Panc1 (cell line): ENCODE measurements at regions not wholly inside any gene's neighbourhood (a gene's known extent, or its start where the extent isn't known, plus 50 kb on each side); places are given as distances from the start of the nearest gene placed in this dataset.

Source experiments
- ATAC-seq: fragments of 200-7000 bp; cut with Tn5 transposase; 2 replicates; pipeline ENCODE4 v1.9.1; 2020; ENCODE audit warnings: mild to moderate bottlenecking, moderate library complexity
- BruUV-seq: library from RNA; stranded (reverse); fragments of 400-500 nt; replicated peaks from 2 replicates; lab custom pipeline; 2021; lab: Mats Ljungman, UMichigan
- CTCF ChIA-PET: fragments of 300-600 bp; sonication (Branson Sonifier 250); formaldehyde crosslinking; loops from one replicate; lab custom pipeline; 2022; ENCODE audit warnings: antibody characterized with exemption; lab: Charles Lee
- POLR2A ChIA-PET: fragments of 300-600 bp; sonication (Branson Sonifier 250); formaldehyde crosslinking; loops from one replicate; lab custom pipeline; 2022; ENCODE audit warnings: antibody characterized with exemption; lab: Charles Lee
- DNase-seq: peaks from one replicate; pipeline ENCODE4 v3.0.0-alpha.2; 2010; ENCODE audit warnings: low read depth, low spot score
- H3K27ac ChIP-seq: 2 replicates; pipeline ENCODE4 v1.5.1; 2011; ENCODE audit warnings: mild to moderate bottlenecking, low read length, inconsistent platforms
- H3K27me3 ChIP-seq: fragments of 200-500 bp; sonication (Bioruptor generic); 2 replicates; pipeline ENCODE4 v1.6.0; 2014; ENCODE audit warnings: low read length, inconsistent platforms; ENCODE audit not compliant: control insufficient read depth, insufficient read depth
- H3K36me3 ChIP-seq: fragments of 200-500 bp; sonication (Bioruptor generic); 2 replicates; pipeline ENCODE4 v1.5.1; 2014; ENCODE audit warnings: inconsistent platforms, mild to moderate bottlenecking, low read length, moderate library complexity; ENCODE audit not compliant: control insufficient read depth, insufficient read depth
- H3K4me1 ChIP-seq: 2 replicates; pipeline ENCODE4 v1.5.1; 2011; ENCODE audit warnings: inconsistent platforms, mild to moderate bottlenecking, low read length, moderate library complexity; ENCODE audit not compliant: control insufficient read depth, insufficient read depth
- H3K4me3 ChIP-seq, 2 experiments: 2 replicates each; pipeline ENCODE4 v1.5.1; 2011 to 2012; ENCODE audit warnings: low read depth in 2 of 2, low read length in 2 of 2, mild to moderate bottlenecking in 2 of 2, inconsistent platforms in 1 of 2, moderate library complexity in 1 of 2
- H3K9me3 ChIP-seq: fragments of 200-500 bp; sonication (Bioruptor generic); 2 replicates; pipeline ENCODE4 v1.5.1; 2014; ENCODE audit warnings: low read depth, mild to moderate bottlenecking, inconsistent platforms, low read length, moderate library complexity; ENCODE audit not compliant: control insufficient read depth, insufficient read depth
- CTCF ChIP-seq: fragments of 450-650 bp; IDR thresholded peaks from 2 replicates; pipeline ENCODE4 v1.5.1; 2017; ENCODE audit warnings: mild to moderate bottlenecking
- POLR2AphosphoS5 ChIP-seq: IDR thresholded peaks from 2 replicates; pipeline ENCODE4 v1.6.1; 2012; ENCODE audit warnings: mild to moderate bottlenecking, low read depth, low read length, moderate library complexity
- REST ChIP-seq, 2 experiments: IDR thresholded peaks; 2 replicates each; pipeline ENCODE4 v1.6.1; 2011 to 2012; ENCODE audit warnings: low read depth in 2 of 2, control low read depth in 1 of 2, low read length in 1 of 2, mild to moderate bottlenecking in 1 of 2, moderate library complexity in 1 of 2; ENCODE audit not compliant: insufficient read depth in 1 of 2
- SIN3A ChIP-seq: IDR thresholded peaks from 2 replicates; pipeline ENCODE4 v1.6.1; 2012; ENCODE audit warnings: low read depth, mild to moderate bottlenecking, low read length, moderate library complexity, borderline replicate concordance; ENCODE audit not compliant: insufficient read depth
- TCF7L2 ChIP-seq: IDR thresholded peaks from 2 replicates; pipeline ENCODE4 v1.6.1; 2011; ENCODE audit warnings: mild to moderate bottlenecking, low read depth, low read length, inconsistent platforms
- in situ Hi-C: cut with HindIII; loops from 2 replicates; pipeline ENCODE4 v1.10.0; 2016; ENCODE audit warnings: low sequenced_read_pairs, low pct_unique_long_range_greater_than_20kb
- intact Hi-C: fragments of 100-400 bp; cut with micrococcal nuclease; formaldehyde crosslinking; loops from one replicate; pipeline ENCODE4 v1.10.0; 2022; ENCODE audit not compliant: unreplicated experiment

GRCh38 chr17:14838567-14838966 is 426.6 kb downstream of the PMP22 start:
- ChIA-PET CTCF (no interaction called here), POLR2A (no interaction called here)
- ATAC-seq (no peak), DNase-seq (no peak)
- TF ChIP-seq CTCF = no peak
- TF ChIP-seq SIN3A = no peak
- no peak for TF ChIP-seq REST (IDR thresholded peaks at IDR 0.05; ENCODE audit: insufficient read depth in 1 of 2, low read depth in 2 of 2, low read length in 1 of 2)
- no peak for TF ChIP-seq TCF7L2
- TF ChIP-seq POLR2AphosphoS5 = no peak
- Histone ChIP-seq H3K27ac (no peak overlapping the region), H3K36me3 (no peaks in the 10 kb centered on the region), H3K4me1 (no peaks in the 10 kb centered on the region), H3K4me3 (no peak overlapping the region), H3K27me3 (no peaks in the 10 kb centered on the region), H3K9me3 (no peaks in the 10 kb centered on the region)
- in situ Hi-C loops = no loop called here
- intact Hi-C loops = no loop called here
- BruUV-seq = no TSS peak

- in situ Hi-C loops = no loop called here
- BruUV-seq = no TSS peak
- H3K9me3 ChIP-seq = no peaks in the 10 kb centered on the region
- H3K36me3 ChIP-seq = no peaks in the 10 kb centered on the region
- intact Hi-C loops = no loop called here
- H3K4me1 ChIP-seq = no peaks in the 10 kb centered on the region
- DNase-seq = no peak
- H3K27me3 ChIP-seq = no peaks in the 10 kb centered on the region
- ChIA-PET POLR2A (no interaction called here), CTCF (no interaction called here)
- H3K4me3 ChIP-seq = no peak overlapping the region
- ATAC-seq = no peak
- H3K27ac ChIP-seq = no peak overlapping the region
- TF ChIP-seq POLR2AphosphoS5 = no peak
- TF ChIP-seq CTCF = no peak
- TF ChIP-seq REST (IDR thresholded peaks at IDR 0.05; ENCODE audit: insufficient read depth in 1 of 2, low read depth in 2 of 2, low read length in 1 of 2) = no peak
- no peak for TF ChIP-seq TCF7L2
- TF ChIP-seq SIN3A = no peak
These were observed 431.8 kb downstream of the PMP22 start for GRCh38 chr17:14833201-14833785.
